ENCODE measurements at regions not wholly inside any gene's neighbourhood (a gene's known extent, or its start where the extent isn't known, plus 50 kb on each side); places are given as distances from the start of the nearest gene placed in this dataset.

DNA sequence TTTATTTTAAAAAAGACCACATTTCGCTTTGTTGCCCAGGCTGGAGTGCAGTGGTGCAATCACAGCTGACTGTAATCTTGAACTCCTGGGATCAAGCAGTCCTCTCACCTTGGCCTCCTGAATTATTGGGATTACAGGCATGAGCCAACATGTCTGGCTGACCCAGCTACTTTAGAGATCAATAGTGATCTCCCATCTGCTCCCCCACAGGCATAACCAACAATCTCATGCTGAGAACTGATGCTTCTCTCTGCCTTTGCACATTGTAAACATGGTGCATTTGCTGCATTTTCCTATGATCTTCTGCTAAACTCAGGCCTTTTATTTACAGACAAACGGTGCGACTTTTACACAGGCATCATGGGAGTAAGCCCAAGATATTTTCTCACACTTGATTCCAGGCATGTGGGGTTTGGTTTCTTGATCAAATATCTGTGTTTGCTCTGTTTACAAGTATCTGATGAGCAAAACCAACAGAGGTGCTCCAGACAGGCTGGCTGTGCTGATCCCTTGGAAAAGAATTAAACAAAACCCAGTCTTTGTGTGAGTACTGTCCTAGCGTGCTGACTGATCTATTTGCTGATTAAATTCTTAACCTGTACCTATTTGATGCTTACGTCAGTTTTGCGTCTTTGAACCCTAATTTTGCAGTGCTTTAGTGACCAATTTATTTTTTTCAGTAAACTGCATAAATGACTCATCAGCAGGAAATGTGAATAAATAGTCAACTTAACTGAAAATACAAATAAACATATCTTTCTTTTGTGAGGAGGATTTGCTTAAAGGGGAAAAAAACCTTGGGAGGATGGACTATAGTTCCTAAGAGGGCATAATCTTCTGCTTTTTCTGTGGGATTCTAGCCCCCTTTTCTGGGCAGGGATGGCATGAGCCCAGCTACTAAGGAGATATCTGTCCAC is 191.7 kb upstream of the NR3C1 start (continued):
- TF ChIP-seq ZNF430 (CRISPR knock-in tag; IDR thresholded peaks at IDR 0.05) = no peak
- TF ChIP-seq ZNF546 (CRISPR knock-in tag; conservative IDR thresholded peaks at IDR 0.05) = no peak
- TF ChIP-seq ZNF274 (CRISPR knock-in tag; IDR thresholded peaks at IDR 0.05) = no peak
- TF ChIP-seq SP5 (CRISPR knock-in tag; IDR thresholded peaks at IDR 0.05; ENCODE audit: borderline replicate concordance, low read depth) = no peak
- peak; percentile 47; the same call in 1 of the 2 replicates for TF ChIP-seq MXD4 (CRISPR knock-in tag; IDR thresholded peaks at IDR 0.05)
- TF ChIP-seq, protein P1, sequence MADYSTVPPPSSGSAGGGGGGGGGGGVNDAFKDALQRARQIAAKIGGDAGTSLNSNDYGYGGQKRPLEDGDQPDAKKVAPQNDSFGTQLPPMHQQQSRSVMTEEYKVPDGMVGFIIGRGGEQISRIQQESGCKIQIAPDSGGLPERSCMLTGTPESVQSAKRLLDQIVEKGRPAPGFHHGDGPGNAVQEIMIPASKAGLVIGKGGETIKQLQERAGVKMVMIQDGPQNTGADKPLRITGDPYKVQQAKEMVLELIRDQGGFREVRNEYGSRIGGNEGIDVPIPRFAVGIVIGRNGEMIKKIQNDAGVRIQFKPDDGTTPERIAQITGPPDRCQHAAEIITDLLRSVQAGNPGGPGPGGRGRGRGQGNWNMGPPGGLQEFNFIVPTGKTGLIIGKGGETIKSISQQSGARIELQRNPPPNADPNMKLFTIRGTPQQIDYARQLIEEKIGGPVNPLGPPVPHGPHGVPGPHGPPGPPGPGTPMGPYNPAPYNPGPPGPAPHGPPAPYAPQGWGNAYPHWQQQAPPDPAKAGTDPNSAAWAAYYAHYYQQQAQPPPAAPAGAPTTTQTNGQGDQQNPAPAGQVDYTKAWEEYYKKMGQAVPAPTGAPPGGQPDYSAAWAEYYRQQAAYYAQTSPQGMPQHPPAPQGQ (CRISPR knock-in tag; IDR thresholded peaks at IDR 0.05; ENCODE audit: borderline replicate concordance) = peak; percentile 48; the same call in 1 of the 2 replicates
- peak; percentile 35; the same call in 1 of the 2 replicates for TF ChIP-seq ESRRA (CRISPR knock-in tag; IDR thresholded peaks at IDR 0.05; ENCODE audit: low read depth)
- no peak for TF ChIP-seq SAFB2 (CRISPR knock-in tag; IDR thresholded peaks at IDR 0.05; ENCODE audit: borderline replicate concordance, low read depth)
- TF ChIP-seq, protein P2, sequence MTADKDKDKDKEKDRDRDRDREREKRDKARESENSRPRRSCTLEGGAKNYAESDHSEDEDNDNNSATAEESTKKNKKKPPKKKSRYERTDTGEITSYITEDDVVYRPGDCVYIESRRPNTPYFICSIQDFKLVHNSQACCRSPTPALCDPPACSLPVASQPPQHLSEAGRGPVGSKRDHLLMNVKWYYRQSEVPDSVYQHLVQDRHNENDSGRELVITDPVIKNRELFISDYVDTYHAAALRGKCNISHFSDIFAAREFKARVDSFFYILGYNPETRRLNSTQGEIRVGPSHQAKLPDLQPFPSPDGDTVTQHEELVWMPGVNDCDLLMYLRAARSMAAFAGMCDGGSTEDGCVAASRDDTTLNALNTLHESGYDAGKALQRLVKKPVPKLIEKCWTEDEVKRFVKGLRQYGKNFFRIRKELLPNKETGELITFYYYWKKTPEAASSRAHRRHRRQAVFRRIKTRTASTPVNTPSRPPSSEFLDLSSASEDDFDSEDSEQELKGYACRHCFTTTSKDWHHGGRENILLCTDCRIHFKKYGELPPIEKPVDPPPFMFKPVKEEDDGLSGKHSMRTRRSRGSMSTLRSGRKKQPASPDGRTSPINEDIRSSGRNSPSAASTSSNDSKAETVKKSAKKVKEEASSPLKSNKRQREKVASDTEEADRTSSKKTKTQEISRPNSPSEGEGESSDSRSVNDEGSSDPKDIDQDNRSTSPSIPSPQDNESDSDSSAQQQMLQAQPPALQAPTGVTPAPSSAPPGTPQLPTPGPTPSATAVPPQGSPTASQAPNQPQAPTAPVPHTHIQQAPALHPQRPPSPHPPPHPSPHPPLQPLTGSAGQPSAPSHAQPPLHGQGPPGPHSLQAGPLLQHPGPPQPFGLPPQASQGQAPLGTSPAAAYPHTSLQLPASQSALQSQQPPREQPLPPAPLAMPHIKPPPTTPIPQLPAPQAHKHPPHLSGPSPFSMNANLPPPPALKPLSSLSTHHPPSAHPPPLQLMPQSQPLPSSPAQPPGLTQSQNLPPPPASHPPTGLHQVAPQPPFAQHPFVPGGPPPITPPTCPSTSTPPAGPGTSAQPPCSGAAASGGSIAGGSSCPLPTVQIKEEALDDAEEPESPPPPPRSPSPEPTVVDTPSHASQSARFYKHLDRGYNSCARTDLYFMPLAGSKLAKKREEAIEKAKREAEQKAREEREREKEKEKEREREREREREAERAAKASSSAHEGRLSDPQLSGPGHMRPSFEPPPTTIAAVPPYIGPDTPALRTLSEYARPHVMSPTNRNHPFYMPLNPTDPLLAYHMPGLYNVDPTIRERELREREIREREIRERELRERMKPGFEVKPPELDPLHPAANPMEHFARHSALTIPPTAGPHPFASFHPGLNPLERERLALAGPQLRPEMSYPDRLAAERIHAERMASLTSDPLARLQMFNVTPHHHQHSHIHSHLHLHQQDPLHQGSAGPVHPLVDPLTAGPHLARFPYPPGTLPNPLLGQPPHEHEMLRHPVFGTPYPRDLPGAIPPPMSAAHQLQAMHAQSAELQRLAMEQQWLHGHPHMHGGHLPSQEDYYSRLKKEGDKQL (CRISPR knock-in tag; IDR thresholded peaks at IDR 0.05; ENCODE audit: low read depth) = 0 out of 2 replicates have a peak, but pooled peaks have one; percentile 52
- TF ChIP-seq RARG (CRISPR knock-in tag; IDR thresholded peaks at IDR 0.05; ENCODE audit: low read depth) = no peak
- TF ChIP-seq ZKSCAN5 (CRISPR knock-in tag; IDR thresholded peaks at IDR 0.05) = no peak
- TF ChIP-seq MED8 (CRISPR knock-in tag; IDR thresholded peaks at IDR 0.05; ENCODE audit: insufficient replicate concordance) = no peak
- no peak for TF ChIP-seq PTBP1 (IDR thresholded peaks at IDR 0.05; ENCODE audit: low read depth, low read length, poor library complexity, severe bottlenecking)
- TF ChIP-seq MBNL3 (CRISPR knock-in tag; conservative IDR thresholded peaks at IDR 0.05) = no peak
- TF ChIP-seq, protein P3, sequence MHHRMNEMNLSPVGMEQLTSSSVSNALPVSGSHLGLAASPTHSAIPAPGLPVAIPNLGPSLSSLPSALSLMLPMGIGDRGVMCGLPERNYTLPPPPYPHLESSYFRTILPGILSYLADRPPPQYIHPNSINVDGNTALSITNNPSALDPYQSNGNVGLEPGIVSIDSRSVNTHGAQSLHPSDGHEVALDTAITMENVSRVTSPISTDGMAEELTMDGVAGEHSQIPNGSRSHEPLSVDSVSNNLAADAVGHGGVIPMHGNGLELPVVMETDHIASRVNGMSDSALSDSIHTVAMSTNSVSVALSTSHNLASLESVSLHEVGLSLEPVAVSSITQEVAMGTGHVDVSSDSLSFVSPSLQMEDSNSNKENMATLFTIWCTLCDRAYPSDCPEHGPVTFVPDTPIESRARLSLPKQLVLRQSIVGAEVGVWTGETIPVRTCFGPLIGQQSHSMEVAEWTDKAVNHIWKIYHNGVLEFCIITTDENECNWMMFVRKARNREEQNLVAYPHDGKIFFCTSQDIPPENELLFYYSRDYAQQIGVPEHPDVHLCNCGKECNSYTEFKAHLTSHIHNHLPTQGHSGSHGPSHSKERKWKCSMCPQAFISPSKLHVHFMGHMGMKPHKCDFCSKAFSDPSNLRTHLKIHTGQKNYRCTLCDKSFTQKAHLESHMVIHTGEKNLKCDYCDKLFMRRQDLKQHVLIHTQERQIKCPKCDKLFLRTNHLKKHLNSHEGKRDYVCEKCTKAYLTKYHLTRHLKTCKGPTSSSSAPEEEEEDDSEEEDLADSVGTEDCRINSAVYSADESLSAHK (CRISPR knock-in tag; IDR thresholded peaks at IDR 0.05; ENCODE audit: borderline replicate concordance) = no peak
- peak; percentile 65 for TF ChIP-seq POGZ (CRISPR knock-in tag; IDR thresholded peaks at IDR 0.05)
- TF ChIP-seq ZNF790 (CRISPR knock-in tag; IDR thresholded peaks at IDR 0.05; ENCODE audit: borderline replicate concordance) = no peak
- TF ChIP-seq MEF2D (CRISPR knock-in tag; IDR thresholded peaks at IDR 0.05) = no peak
- TF ChIP-seq RBM22 (optimal IDR thresholded peaks at IDR 0.05; ENCODE audit: low read length) = no peak
- no peak for TF ChIP-seq ATAD3A (CRISPR knock-in tag; IDR thresholded peaks at IDR 0.05)

Measured in HepG2 (cell line).